H1 (cell line): ENCODE measurements at regions not wholly inside any gene's neighbourhood (a gene's known extent, or its start where the extent isn't known, plus 50 kb on each side); places are given as distances from the start of the nearest gene placed in this dataset.

Source experiments
- CTCF ChIA-PET: fragments of 300-600 bp; sonication (Branson Sonifier 250); formaldehyde crosslinking; loops from one replicate; lab custom pipeline; 2021; ENCODE audit not compliant: partially characterized antibody; lab: Charles Lee
- POLR2A ChIA-PET: fragments of 300-600 bp; sonication (Branson Sonifier 250); formaldehyde crosslinking; loops from one replicate; lab custom pipeline; 2021; ENCODE audit warnings: inconsistent platforms; ENCODE audit not compliant: partially characterized antibody; lab: Charles Lee
- DNase-seq, 2 experiments: peaks; one replicate each; pipeline versions ENCODE4 v3.0.0 to v3.0.0-alpha.2; 2010 to 2022; ENCODE audit warnings: low spot score in 2 of 2, low read depth in 1 of 2, mixed read lengths in 1 of 2
- FAIRE-seq: peaks from 2 replicates; lab custom pipeline; 2011; peaks lifted over from hg19 to GRCh38; lab: Jason Lieb, UNC
- H2AFZ ChIP-seq: 2 replicates; pipeline ENCODE4 v1.8.1; 2012; ENCODE audit warnings: low read length, inconsistent platforms
- H2AK5ac ChIP-seq: 2 replicates; pipeline ENCODE4 v1.6.1; 2013; ENCODE audit warnings: low read depth, low read length
- H2BK120ac ChIP-seq: replicated peaks from 2 replicates; pipeline ENCODE3; 2013; ENCODE audit warnings: low read depth, low read length, inconsistent platforms
- H2BK12ac ChIP-seq: 2 replicates; pipeline ENCODE4 v1.6.1; 2013; ENCODE audit warnings: low read depth, low read length
- H2BK15ac ChIP-seq: 2 replicates; pipeline ENCODE4 v1.6.1; 2013; ENCODE audit warnings: low read length
- H2BK20ac ChIP-seq: 2 replicates; pipeline ENCODE4 v1.6.1; 2013; ENCODE audit warnings: low read length
- H2BK5ac ChIP-seq: 2 replicates; pipeline ENCODE4 v1.6.1; 2013; ENCODE audit warnings: low read depth, low read length
- H3K14ac ChIP-seq: 2 replicates; pipeline ENCODE4 v1.6.1; 2013; ENCODE audit warnings: inconsistent platforms; ENCODE audit not compliant: insufficient read length
- H3K18ac ChIP-seq: 2 replicates; pipeline ENCODE4 v1.6.1; 2013; ENCODE audit warnings: low read length; ENCODE audit errors: extremely low read depth
- H3K23ac ChIP-seq: 2 replicates; pipeline ENCODE4 v1.6.1; 2013; ENCODE audit warnings: inconsistent platforms; ENCODE audit not compliant: insufficient read length
- H3K23me2 ChIP-seq: 2 replicates; pipeline ENCODE4 v1.6.1; 2013; ENCODE audit warnings: low read depth, low read length
- H3K27ac ChIP-seq: 2 replicates; pipeline ENCODE4 v1.6.1; 2011; ENCODE audit warnings: low read depth, low read length, inconsistent platforms
- H3K27me3 ChIP-seq, 4 experiments: replicated peaks in 1 of 4; 1 replicate in 1 of 4; 2 replicates in 3 of 4; pipeline versions ENCODE4 v1.6.1 to v1.8.1; 2011 to 2013; ENCODE audit warnings: low read length in 3 of 4, mild to moderate bottlenecking in 3 of 4, inconsistent platforms in 2 of 4, mixed read lengths in 2 of 4, moderate library complexity in 1 of 4; ENCODE audit not compliant: control insufficient read depth in 3 of 4, insufficient read depth in 3 of 4; ENCODE audit errors: extremely low read depth in 1 of 4
- H3K36me3 ChIP-seq, 4 experiments: 2 replicates each; pipeline versions ENCODE4 v1.6.1 to v1.8.1; 2011 to 2013; ENCODE audit warnings: mild to moderate bottlenecking in 4 of 4, low read length in 3 of 4, moderate library complexity in 2 of 4, control low read depth in 1 of 4, inconsistent platforms in 1 of 4; ENCODE audit not compliant: insufficient read depth in 4 of 4, control insufficient read depth in 2 of 4
- H3K4ac ChIP-seq: replicated peaks from 2 replicates; pipeline ENCODE3; 2013; ENCODE audit warnings: low read length, low read depth, mixed read lengths, inconsistent platforms; ENCODE audit not compliant: insufficient read length
- H3K4me1 ChIP-seq, 4 experiments: replicated peaks in 1 of 4; 1 replicate in 1 of 4; 2 replicates in 3 of 4; pipeline versions ENCODE4 v1.6.1 to v1.8.1; 2011 to 2013; ENCODE audit warnings: low read length in 3 of 4, inconsistent platforms in 2 of 4, mixed read lengths in 1 of 4; ENCODE audit not compliant: insufficient read depth in 4 of 4, control insufficient read depth in 3 of 4
- H3K4me2 ChIP-seq, 2 experiments: 2 replicates each; pipeline versions ENCODE4 v1.6.1 to v1.8.1; 2011 to 2013; ENCODE audit warnings: low read depth in 2 of 2, low read length in 2 of 2, control low read depth in 1 of 2, inconsistent platforms in 1 of 2, mild to moderate bottlenecking in 1 of 2; ENCODE audit not compliant: insufficient read depth in 1 of 2
- H3K4me3 ChIP-seq, 4 experiments: fragments of 200-600, 300-600 bp in 1 of 4; sonication (generic), shearing (Covaris generic), sonication (Bioruptor Twin) in 1 of 4; 2 replicates each; pipeline versions ENCODE4 v1.5.1 to v1.8.1; 2011 to 2016; ENCODE audit warnings: low read length in 4 of 4, low read depth in 3 of 4, control low read depth in 2 of 4, inconsistent platforms in 2 of 4, mild to moderate bottlenecking in 2 of 4, mixed read lengths in 1 of 4, moderate library complexity in 1 of 4; ENCODE audit not compliant: insufficient read depth in 2 of 4; ENCODE audit errors: extremely low read depth in 1 of 4
- H3K56ac ChIP-seq: replicated peaks from 2 replicates; pipeline ENCODE3; 2013; ENCODE audit warnings: low read depth, mild to moderate bottlenecking, mixed read lengths, low read length, inconsistent platforms; ENCODE audit not compliant: insufficient read length
- H3K79me1 ChIP-seq: 2 replicates; pipeline ENCODE4 v1.6.1; 2013; ENCODE audit warnings: low read depth, low read length, control low read depth
- H3K79me2 ChIP-seq, 2 experiments: 2 replicates each; pipeline versions ENCODE4 v1.6.1 to v1.8.1; 2012 to 2013; ENCODE audit warnings: low read length in 2 of 2, mild to moderate bottlenecking in 2 of 2, inconsistent platforms in 1 of 2; ENCODE audit not compliant: insufficient read depth in 2 of 2, control insufficient read depth in 1 of 2
- H3K9ac ChIP-seq, 4 experiments: replicated peaks in 1 of 4; 1 replicate in 1 of 4; 2 replicates in 3 of 4; pipeline versions ENCODE4 v1.6.1 to v1.8.1; 2011 to 2013; ENCODE audit warnings: low read depth in 3 of 4, low read length in 3 of 4, control low read depth in 2 of 4, mild to moderate bottlenecking in 2 of 4, moderate library complexity in 2 of 4, inconsistent platforms in 1 of 4; ENCODE audit errors: extremely low read depth in 1 of 4
- H3K9me3 ChIP-seq, 2 experiments: 2 replicates each; pipeline versions ENCODE4 v1.6.1 to v1.8.1; 2012 to 2013; ENCODE audit warnings: mild to moderate bottlenecking in 2 of 2, moderate library complexity in 2 of 2, control low read depth in 1 of 2, inconsistent platforms in 1 of 2, low read depth in 1 of 2, low read length in 1 of 2, mixed read lengths in 1 of 2; ENCODE audit not compliant: insufficient read depth in 2 of 2
- H4K20me1 ChIP-seq, 2 experiments: replicated peaks in 1 of 2; 2 replicates each; pipeline versions ENCODE3 to v1.8.1; 2011 to 2013; ENCODE audit warnings: inconsistent platforms in 2 of 2, low read length in 2 of 2, mild to moderate bottlenecking in 1 of 2; ENCODE audit not compliant: insufficient read depth in 2 of 2, control insufficient read depth in 1 of 2
- H4K5ac ChIP-seq: 2 replicates; pipeline ENCODE4 v1.6.1; 2013; ENCODE audit warnings: low read length, low read depth, mixed read lengths, inconsistent platforms; ENCODE audit not compliant: insufficient read length
- H4K8ac ChIP-seq: 2 replicates; pipeline ENCODE4 v1.8.0; 2013; ENCODE audit warnings: mild to moderate bottlenecking, moderate library complexity, low read length, inconsistent platforms; ENCODE audit not compliant: insufficient read depth; ENCODE audit errors: extremely low read depth
- H4K91ac ChIP-seq: replicated peaks from 2 replicates; pipeline ENCODE3; 2013; ENCODE audit warnings: low read length, mixed read lengths, inconsistent platforms; ENCODE audit not compliant: insufficient read length
- CBX5 ChIP-seq: fragments of 300-800, 300-1000 bp; sonication (generic); IDR thresholded peaks from 2 replicates; pipeline ENCODE4 v1.7.1; 2016; ENCODE audit warnings: antibody characterized with exemption, low read length, low read depth
- CREB1 ChIP-seq: IDR thresholded peaks from 2 replicates; pipeline ENCODE4 v1.6.1; 2012; ENCODE audit warnings: inconsistent platforms
- CTBP2 ChIP-seq: IDR thresholded peaks from 2 replicates; pipeline ENCODE4 v1.7.0; 2011; ENCODE audit warnings: borderline replicate concordance, mild to moderate bottlenecking, moderate library complexity, mixed read lengths, low read length; ENCODE audit not compliant: insufficient read depth, insufficient read length
- EGR1 ChIP-seq: IDR thresholded peaks from 2 replicates; pipeline ENCODE4 v1.6.1; 2011; ENCODE audit warnings: low read depth, low read length, borderline replicate concordance
- FOSL1 ChIP-seq: IDR thresholded peaks from 2 replicates; pipeline ENCODE4 v1.6.1; 2011; ENCODE audit warnings: mild to moderate bottlenecking, low read depth, low read length, moderate library complexity; ENCODE audit not compliant: insufficient read depth
- HDAC6 ChIP-seq: IDR thresholded peaks from one replicate; pipeline ENCODE4 v1.7.1; 2012; ENCODE audit warnings: low read depth, mild to moderate bottlenecking, inconsistent platforms, low read length, moderate library complexity
- POLR2A ChIP-seq, 2 experiments: IDR thresholded peaks; 1 replicate in 1 of 2; 2 replicates in 1 of 2; pipeline ENCODE4 v1.6.1; 2011; ENCODE audit warnings: low read depth in 2 of 2, low read length in 2 of 2, mild to moderate bottlenecking in 2 of 2; ENCODE audit errors: control extremely low read depth in 1 of 2
- POLR2AphosphoS5 ChIP-seq: IDR thresholded peaks from 2 replicates; pipeline ENCODE4 v1.6.1; 2011; ENCODE audit warnings: low read depth, low read length
- RAD21 ChIP-seq, 2 experiments: IDR thresholded peaks in 1 of 2; conservative IDR thresholded peaks in 1 of 2; 2 replicates each; pipeline ENCODE4 v1.6.1; 2011; ENCODE audit warnings: low read depth in 2 of 2, low read length in 2 of 2, improper control_type of control experiment in 1 of 2, inconsistent platforms in 1 of 2, mild to moderate bottlenecking in 1 of 2, moderate library complexity in 1 of 2
- RBBP5 ChIP-seq: IDR thresholded peaks from 2 replicates; pipeline ENCODE4 v1.7.1; 2012; ENCODE audit warnings: low read depth, mild to moderate bottlenecking, inconsistent platforms, low read length, moderate library complexity, borderline replicate concordance
- USF2 ChIP-seq: IDR thresholded peaks from 2 replicates; pipeline ENCODE4 v1.6.1; 2011; ENCODE audit warnings: low read length, improper control_type of control experiment
- YY1 ChIP-seq: IDR thresholded peaks from 2 replicates; pipeline ENCODE4 v1.6.1; 2011; ENCODE audit warnings: low read depth, mild to moderate bottlenecking, low read length
- TF ChIP-seq, protein P1 (sequence below), 3 experiments: IDR thresholded peaks; 1 replicate in 2 of 3; 2 replicates in 1 of 3; pipeline versions ENCODE4 v1.5.1 to v1.6.1; 2011; ENCODE audit warnings: low read length in 3 of 3, mild to moderate bottlenecking in 3 of 3, inconsistent platforms in 2 of 3, low read depth in 1 of 3, moderate library complexity in 1 of 3; ENCODE audit not compliant: insufficient read depth in 1 of 3; ENCODE audit errors: control extremely low read depth in 1 of 3

- Histone ChIP-seq H2BK15ac (no peak overlapping the region), H3K4me3 (no peak overlapping the region), H2BK20ac (no peak overlapping the region), H4K5ac (no peak overlapping the region), H2BK12ac (no peak overlapping the region), H3K27me3 (no peaks in the 10 kb centered on the region), H4K91ac (no peak overlapping the region), H3K36me3 (no peaks in the 10 kb centered on the region), H2AFZ (no peak overlapping the region), H3K27ac (no peak overlapping the region), H4K20me1 (no peaks in the 10 kb centered on the region), H3K4me1 (no peaks in the 10 kb centered on the region), H3K14ac (no peak overlapping the region), H3K79me2 (no peaks in the 10 kb centered on the region), H3K23ac (no peak overlapping the region), H2BK5ac (no peak overlapping the region), H3K79me1 (no peaks in the 10 kb centered on the region), H3K4me2 (no peak overlapping the region), H2BK120ac (no peak overlapping the region), H3K9ac (no peak overlapping the region), H4K8ac (no peak overlapping the region), H3K56ac (no peak overlapping the region), H3K18ac (no peak overlapping the region), H3K9me3 (no peaks in the 10 kb centered on the region), H3K4ac (no peak overlapping the region), H2AK5ac (no peak overlapping the region), H3K23me2 (no peaks in the 10 kb centered on the region)
- ChIA-PET POLR2A (no interaction called here), CTCF (interaction anchor here (1.0 to 2.0 kb wide), 4 partner anchors 14 to 263 kb away, joined by 3 to 7 read pairs (median 4); no protein-coding TSS in a partner anchor)
- no peak for DNase-seq
- no peak for FAIRE-seq
- TF ChIP-seq POLR2AphosphoS5 (no peak), RAD21 (IDR thresholded peaks at IDR 0.05 in 1 of 2, conservative IDR thresholded peaks at IDR 0.05 in 1 of 2; ENCODE audit: low read depth in 2 of 2, low read length in 2 of 2) (no peak), YY1 (no peak), CREB1 (no peak), USF2 (no peak), CBX5 (no peak), FOSL1 (no peak), RBBP5 (no peak), CTBP2 (no peak), HDAC6 (no peak), EGR1 (no peak), POLR2A (IDR thresholded peaks at IDR 0.05; ENCODE audit: control extremely low read depth in 1 of 2, low read depth in 2 of 2, low read length in 2 of 2) (no peak)
- TF ChIP-seq, protein P1, sequence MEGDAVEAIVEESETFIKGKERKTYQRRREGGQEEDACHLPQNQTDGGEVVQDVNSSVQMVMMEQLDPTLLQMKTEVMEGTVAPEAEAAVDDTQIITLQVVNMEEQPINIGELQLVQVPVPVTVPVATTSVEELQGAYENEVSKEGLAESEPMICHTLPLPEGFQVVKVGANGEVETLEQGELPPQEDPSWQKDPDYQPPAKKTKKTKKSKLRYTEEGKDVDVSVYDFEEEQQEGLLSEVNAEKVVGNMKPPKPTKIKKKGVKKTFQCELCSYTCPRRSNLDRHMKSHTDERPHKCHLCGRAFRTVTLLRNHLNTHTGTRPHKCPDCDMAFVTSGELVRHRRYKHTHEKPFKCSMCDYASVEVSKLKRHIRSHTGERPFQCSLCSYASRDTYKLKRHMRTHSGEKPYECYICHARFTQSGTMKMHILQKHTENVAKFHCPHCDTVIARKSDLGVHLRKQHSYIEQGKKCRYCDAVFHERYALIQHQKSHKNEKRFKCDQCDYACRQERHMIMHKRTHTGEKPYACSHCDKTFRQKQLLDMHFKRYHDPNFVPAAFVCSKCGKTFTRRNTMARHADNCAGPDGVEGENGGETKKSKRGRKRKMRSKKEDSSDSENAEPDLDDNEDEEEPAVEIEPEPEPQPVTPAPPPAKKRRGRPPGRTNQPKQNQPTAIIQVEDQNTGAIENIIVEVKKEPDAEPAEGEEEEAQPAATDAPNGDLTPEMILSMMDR (IDR thresholded peaks at IDR 0.05; ENCODE audit: control extremely low read depth in 1 of 3, insufficient read depth in 1 of 3, low read depth in 1 of 3, low read length in 3 of 3): no peak
These were observed 805.9 kb upstream of the ADAMTS5 start for GRCh38 chr21:27772816-27773215.
